GM12873 (cell line): ENCODE measurements at regions not wholly inside any gene's neighbourhood (a gene's known extent, or its start where the extent isn't known, plus 50 kb on each side); places are given as distances from the start of the nearest gene placed in this dataset.

ENCODE experiments used
- TF ChIP-seq, protein P1 (sequence below): IDR thresholded peaks from 2 replicates; pipeline ENCODE4 v1.5.1; 2012; ENCODE audit warnings: low read depth, mild to moderate bottlenecking, moderate library complexity, low read length, control low read depth; ENCODE audit not compliant: insufficient read depth; ENCODE audit errors: missing control alignments

DNA sequence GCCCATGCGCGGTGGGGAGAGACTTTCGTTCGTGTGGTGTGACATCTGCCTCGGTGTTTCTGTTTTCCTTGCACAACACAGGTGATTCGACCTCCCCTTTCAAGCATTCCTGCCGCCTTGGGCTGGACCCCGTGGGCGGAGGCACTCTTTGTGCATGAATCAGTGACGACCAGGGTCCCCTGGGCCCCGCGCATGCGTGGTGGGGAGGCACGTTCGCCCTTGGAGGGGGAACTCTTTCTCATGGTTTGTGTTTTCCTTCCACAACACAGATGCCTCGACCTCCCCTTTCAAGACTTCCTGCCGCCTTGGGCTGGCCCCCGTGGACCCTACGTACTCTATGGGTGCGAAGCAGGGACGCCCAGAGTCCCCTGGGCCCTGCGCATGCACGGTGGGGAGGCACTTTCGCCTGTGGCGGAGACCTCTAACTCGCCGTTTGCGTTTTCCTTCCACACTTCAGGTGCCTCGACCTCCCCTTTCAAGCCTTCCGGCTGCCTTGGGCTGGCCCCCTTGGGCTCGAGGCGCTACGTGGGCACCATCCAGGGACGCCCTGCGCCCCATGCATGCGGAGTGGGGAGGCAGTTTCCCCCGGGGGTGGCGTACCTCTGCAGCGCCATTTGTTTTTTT is 340.9 kb downstream of the ALG10 start:
- TF ChIP-seq, protein P1, sequence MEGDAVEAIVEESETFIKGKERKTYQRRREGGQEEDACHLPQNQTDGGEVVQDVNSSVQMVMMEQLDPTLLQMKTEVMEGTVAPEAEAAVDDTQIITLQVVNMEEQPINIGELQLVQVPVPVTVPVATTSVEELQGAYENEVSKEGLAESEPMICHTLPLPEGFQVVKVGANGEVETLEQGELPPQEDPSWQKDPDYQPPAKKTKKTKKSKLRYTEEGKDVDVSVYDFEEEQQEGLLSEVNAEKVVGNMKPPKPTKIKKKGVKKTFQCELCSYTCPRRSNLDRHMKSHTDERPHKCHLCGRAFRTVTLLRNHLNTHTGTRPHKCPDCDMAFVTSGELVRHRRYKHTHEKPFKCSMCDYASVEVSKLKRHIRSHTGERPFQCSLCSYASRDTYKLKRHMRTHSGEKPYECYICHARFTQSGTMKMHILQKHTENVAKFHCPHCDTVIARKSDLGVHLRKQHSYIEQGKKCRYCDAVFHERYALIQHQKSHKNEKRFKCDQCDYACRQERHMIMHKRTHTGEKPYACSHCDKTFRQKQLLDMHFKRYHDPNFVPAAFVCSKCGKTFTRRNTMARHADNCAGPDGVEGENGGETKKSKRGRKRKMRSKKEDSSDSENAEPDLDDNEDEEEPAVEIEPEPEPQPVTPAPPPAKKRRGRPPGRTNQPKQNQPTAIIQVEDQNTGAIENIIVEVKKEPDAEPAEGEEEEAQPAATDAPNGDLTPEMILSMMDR: no peak

DNA sequence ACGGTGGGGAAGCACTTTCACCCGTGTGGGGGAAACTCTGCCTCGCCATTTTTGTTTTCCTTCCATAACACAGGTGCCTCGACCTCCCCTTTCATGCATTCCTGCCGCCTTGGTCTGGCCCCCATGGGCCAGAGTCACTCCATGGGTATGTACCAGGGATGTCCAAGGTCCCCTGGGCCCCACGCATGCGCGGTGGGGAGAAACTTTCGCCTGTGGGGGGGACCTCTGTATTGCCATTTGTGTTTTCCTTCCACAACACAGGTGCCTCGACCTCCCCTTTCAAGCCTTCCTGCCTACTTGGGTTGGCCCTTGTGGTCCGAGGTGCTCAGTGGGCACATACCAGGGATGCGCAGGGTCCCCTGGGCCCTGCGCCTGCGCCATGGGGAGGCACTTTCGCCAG is 345.8 kb downstream of the ALG10 start:
- TF ChIP-seq, protein P1: no peak

DNA sequence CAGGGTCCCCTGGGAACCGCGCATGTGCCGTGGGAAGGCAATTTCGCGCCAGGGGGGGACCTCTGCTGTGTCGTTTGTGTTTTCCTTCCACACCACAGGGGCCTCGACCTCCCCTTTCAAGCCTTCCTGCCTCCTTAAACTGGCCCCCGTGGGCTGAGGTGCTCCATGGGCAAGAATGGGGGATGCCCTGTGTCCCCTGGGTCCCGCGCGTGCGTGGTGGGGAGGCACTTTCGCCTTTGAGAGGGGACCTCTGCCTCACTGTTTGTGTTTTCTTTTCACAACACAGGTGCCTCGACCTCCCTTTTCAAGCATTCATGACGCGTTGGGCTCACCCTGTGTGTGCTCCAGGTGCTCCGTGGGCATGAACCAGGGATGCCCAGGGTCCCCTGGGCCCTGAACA is 348.8 kb downstream of the ALG10 start:
- TF ChIP-seq, protein P1: no peak

DNA sequence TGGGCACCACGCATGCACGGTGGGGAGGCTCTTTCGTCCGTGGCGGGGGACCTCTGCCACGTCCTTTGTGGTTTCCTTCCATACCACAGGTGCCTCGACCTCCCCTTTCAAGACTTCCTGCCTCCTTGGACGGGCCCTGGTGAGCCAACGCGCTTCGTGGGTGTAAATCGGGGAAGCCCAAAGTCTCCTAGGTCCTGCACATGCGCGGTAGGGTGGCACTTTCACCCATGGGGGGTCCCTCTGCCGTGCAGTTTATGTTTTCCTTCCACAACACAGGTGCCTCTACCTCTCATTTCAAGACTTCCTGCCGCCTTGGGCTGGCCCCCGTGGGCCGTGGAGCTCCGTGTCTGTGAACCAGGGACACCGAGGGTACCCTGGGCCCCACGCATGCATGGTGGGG is 349.7 kb downstream of the ALG10 start:
- TF ChIP-seq, protein P1: no peak

DNA sequence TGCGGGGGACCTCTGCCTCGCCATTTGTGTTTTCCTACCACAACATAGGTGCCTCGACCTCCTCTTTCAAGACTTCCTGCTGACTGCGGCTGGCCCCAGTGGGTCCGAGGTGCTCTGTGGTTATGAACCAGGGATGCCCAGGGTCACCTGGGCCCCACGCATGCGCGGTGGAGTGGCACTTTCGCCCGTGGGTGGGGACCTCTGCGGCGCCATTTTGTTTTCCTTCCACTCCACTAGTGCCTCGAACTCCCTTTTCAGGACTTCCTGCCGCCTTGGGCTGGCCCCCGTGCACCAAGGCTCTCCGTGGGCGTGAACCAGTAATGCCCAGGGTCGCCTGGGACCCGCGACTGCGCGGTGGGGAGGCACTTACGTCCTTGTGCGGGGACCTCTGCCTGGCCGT is 351.6 kb downstream of the ALG10 start:
- TF ChIP-seq, protein P1: no peak

DNA sequence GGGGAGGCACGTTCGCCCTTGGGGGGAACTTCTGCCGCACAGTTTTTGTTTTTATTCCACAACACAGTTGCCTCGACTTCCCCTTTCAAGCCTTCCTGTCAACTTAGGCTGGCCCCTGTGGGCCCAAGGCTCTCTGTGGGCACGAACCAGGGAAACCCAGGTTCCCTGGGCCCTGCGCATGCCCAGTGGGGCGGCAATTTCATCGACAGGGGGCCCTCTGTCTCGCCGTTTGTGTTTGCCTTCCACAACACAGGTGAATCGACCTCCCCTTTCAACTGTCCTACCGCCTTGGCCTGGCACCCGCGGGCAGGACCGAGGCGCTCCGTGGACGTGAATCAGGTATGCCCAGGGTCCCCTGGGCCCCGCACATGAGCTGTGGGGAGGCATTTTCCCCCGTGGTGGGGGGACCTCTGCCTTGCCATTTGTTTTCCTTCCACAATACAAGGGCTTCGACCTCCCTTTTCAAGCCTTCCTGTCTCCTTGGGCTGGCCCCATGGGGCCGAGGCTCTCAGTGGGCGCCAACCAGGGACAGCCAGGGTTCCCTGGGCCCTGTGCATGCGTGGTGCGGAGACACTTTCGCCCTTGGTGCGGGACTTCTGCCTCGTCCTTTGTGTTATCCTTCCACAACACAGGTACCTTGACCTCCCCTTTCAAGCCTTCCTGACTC is 354.0 kb downstream of the ALG10 start:
- TF ChIP-seq, protein P1: no peak

DNA sequence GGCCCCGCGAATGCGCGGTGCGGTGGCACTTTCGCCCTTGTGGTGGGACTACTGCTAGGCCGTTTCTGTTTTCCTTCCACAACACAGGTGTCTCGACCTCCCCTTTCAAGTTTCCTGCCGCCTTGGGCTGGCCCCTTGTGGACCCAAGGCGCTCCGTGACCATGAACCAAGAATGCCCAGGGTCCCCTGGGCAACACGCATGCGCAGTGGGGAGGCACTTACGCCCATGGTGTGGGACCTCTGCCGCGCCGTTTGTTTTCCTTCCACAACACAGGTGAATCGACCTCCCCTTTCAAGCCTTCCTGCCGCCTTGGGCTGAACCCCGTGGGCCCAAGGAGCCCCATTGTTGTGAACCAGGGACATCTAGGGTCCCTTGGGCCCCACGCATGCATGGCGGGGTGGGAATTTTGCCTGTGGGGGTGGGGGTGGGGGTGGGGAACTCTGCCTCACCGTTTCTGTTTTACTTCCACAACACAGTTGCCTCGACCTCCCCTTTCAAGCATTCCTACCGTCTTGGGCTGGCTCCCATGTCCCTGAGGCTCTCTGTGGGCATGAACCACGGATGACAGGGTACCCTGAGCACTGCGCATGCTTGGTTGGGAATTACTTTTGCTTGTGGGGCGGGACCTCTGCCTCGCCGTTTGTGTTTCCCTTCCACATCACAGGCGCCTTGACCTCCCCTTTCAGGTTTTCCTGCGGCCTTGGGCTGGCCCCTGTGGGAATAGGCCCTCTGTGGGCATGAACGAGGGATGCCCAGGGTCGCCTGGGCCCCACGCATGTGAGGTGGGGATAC is 355.1 kb downstream of the ALG10 start:
- TF ChIP-seq, protein P1: no peak
